RWPE1 (cell line): ENCODE measurements at regions not wholly inside any gene's neighbourhood (a gene's known extent, or its start where the extent isn't known, plus 50 kb on each side); places are given as distances from the start of the nearest gene placed in this dataset.

Experiments
- CTCF ChIA-PET: fragments of 350-600 bp; sonication (Branson Sonifier 250); formaldehyde crosslinking; extraction: SDS; loops from one replicate; lab custom pipeline; 2021; lab: Yijun Ruan, JAX
- POLR2A ChIA-PET: fragments of 400-600 bp; formaldehyde crosslinking; extraction: SDS; loops from one replicate; lab custom pipeline; 2020; ENCODE audit warnings: antibody characterized with exemption; ENCODE audit not compliant: low non-redundant PET; lab: Yijun Ruan, JAX
- DNase-seq: peaks from one replicate; pipeline ENCODE4 v3.0.0; 2012; ENCODE audit warnings: low spot score
- H3K27ac ChIP-seq: fragments of 450-650 bp; 2 replicates; pipeline ENCODE4 v1.5.1; 2017
- CTCF ChIP-seq: fragments of 450-650 bp; conservative IDR thresholded peaks from 2 replicates; pipeline ENCODE4 v1.5.1; 2017; ENCODE audit warnings: low read depth, mild to moderate bottlenecking

- no peak overlapping the region for H3K27ac ChIP-seq
- CTCF ChIA-PET, result interaction anchor here (0.5 kb wide), 1 partner anchor 40 kb away, joined by 3 read pairs; no protein-coding TSS in a partner anchor
- POLR2A ChIA-PET, result no interaction called here
- TF ChIP-seq CTCF, result no peak
- no peak for DNase-seq
These were observed 131.9 kb upstream of the CPM start for GRCh38 chr12:69064734-69065443.

DNA sequence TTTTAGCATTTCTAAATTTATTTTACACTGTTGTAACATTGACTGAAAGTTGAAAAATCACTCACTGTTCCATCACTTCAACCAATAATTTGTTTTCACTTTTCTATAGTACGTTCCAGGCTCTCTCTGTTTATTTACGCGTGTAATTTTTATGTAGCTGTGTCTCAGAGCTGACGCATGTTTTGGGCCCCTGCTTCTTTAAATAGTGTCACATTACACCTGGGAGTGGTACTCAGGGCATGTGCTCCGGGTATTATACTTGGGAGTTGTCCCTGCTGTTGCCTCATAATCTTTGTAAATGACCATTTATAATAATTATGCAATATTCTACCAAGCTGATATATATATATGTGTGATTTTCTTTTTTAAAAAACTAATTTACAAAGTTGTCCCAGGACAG is 132.8 kb upstream of the CPM start:
- TF ChIP-seq CTCF, result no peak
- no peak overlapping the region for H3K27ac ChIP-seq
- POLR2A ChIA-PET, result no interaction called here
- CTCF ChIA-PET, result no interaction called here
- peak; percentile 29 for DNase-seq

- CTCF ChIA-PET, result no interaction called here
- no peak for TF ChIP-seq CTCF
- POLR2A ChIA-PET, result no interaction called here
- no peak for DNase-seq
- H3K27ac ChIP-seq, result no peak overlapping the region
These were observed 133.8 kb upstream of the CPM start for GRCh38 chr12:69066492-69067373.

DNA sequence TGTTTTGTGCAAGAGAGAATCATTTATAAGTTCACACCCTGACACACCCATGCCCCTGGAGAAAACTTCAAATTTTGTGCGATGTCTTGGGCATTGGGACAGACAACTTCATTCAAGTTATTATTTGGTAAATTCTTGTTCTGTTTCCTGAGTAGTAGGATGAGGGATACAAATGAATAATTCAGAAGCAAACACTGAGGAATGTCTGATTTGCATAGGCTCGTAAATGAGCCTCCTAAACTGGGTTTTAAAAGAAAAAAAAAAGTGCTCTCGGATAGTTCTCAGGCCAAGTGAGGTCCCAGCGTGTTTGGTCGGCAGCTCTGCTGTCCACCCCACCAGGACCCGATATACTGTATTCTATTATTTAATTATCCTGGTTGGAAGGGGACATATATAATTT is 134.7 kb upstream of the CPM start:
- TF ChIP-seq CTCF, result no peak
- no peak for DNase-seq
- no peak overlapping the region for H3K27ac ChIP-seq
- ChIA-PET POLR2A (no interaction called here), CTCF (no interaction called here)

DNA sequence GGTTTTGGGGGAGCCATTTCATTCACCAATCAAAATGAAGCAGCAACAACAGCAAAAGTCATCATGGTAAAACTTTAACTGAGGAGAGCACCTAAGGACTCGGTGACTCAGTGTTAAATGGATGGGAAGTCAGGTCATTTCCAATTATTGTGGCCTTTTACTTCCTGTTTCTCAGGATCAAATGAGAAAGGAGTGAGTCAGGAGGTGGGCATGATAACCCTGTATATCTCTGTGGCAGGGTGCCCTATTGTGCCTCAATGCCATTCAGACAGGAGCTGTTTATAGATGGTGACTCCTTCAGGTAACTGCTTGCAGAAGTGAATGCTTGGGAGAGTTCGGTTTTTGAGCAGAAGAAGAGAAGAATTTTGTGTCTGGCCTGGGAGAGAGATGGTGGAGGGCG is 135.5 kb upstream of the CPM start:
- no peak for TF ChIP-seq CTCF
- ChIA-PET CTCF (no interaction called here), POLR2A (no interaction called here)

DNA sequence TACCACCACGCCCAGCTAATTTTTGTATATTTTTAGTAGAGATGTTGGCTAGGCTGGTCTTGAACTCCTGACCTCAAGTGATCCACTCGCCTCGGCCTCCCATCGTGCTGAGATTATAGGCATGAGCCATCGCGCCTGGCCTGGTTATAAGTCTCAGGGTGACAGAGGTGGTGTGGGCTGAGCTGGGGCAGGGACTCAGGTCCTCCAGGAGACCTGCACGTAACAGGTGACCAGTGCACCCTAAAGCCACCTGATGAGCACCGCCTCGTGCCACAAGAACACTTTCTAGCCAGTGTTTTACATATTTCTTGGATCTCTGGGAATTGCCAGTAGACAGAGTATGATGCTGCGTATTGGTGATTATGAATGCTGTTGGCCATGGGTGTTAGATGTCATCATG is 136.5 kb upstream of the CPM start:
- DNase-seq, result no peak
- ChIA-PET POLR2A (no interaction called here), CTCF (interaction anchor here (0.6 to 1.2 kb wide), 6 partner anchors 21 to 201 kb away, joined by 3 to 7 read pairs (median 3); no protein-coding TSS in a partner anchor)
- H3K27ac ChIP-seq, result no peak overlapping the region
- no peak for TF ChIP-seq CTCF

More for the DNA sequence above, 135.5 kb upstream of the CPM start:
- H3K27ac ChIP-seq, result no peak overlapping the region
- peak; percentile 67 for DNase-seq
